ENCODE measurements at regions not wholly inside any gene's neighbourhood (a gene's known extent, or its start where the extent isn't known, plus 50 kb on each side); places are given as distances from the start of the nearest gene placed in this dataset.

DNA sequence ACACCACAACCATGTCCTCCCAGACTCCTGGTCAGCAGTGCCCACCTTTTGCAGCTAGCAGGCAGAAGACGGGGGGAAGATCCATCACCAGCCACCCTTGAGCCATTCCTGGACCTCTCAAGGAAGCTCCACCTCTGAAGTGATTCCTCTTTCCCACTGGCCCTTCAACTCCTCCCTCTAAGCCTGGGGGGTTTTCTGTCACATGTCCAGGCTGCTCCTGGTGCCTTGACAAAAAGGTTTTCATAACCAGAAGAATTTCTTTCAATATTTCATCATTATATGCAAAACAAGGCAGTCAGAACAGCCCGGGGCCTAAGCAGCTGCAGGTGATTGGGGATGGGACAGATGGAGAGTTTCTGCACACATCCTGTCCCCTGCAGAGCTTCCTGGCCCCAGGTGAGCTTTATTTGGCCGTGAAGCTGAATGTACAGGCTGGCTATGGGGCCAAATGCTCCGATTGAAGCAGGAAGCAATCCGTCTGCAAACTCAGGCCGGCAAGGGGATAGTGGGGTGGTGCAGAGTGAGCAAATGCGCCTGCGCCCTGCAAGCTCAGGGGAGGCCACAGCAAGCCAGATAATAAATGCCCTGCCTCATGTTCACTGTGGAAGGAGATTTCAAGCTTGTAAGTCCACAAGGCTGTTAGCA is 173.5 kb downstream of the C5orf15 start:
- Mint-ChIP-seq H3K4me1 (ENCODE audit: low read depth) (peaks cover 7% of the 10 kb centered on the region), H3K27me3 (peaks cover 25% of the 10 kb centered on the region), H3K9me3 (ENCODE audit: low read depth) (no peaks in the 10 kb centered on the region), H3K4me3 (ENCODE audit: low read depth) (no peak overlapping the region), H3K36me3 (ENCODE audit: insufficient read depth) (no peaks in the 10 kb centered on the region), H3K27ac (no peak overlapping the region)
- TF ChIP-seq, protein P1, sequence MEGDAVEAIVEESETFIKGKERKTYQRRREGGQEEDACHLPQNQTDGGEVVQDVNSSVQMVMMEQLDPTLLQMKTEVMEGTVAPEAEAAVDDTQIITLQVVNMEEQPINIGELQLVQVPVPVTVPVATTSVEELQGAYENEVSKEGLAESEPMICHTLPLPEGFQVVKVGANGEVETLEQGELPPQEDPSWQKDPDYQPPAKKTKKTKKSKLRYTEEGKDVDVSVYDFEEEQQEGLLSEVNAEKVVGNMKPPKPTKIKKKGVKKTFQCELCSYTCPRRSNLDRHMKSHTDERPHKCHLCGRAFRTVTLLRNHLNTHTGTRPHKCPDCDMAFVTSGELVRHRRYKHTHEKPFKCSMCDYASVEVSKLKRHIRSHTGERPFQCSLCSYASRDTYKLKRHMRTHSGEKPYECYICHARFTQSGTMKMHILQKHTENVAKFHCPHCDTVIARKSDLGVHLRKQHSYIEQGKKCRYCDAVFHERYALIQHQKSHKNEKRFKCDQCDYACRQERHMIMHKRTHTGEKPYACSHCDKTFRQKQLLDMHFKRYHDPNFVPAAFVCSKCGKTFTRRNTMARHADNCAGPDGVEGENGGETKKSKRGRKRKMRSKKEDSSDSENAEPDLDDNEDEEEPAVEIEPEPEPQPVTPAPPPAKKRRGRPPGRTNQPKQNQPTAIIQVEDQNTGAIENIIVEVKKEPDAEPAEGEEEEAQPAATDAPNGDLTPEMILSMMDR (IDR thresholded peaks at IDR 0.05; ENCODE audit: unreplicated experiment), result no peak
- DNase-seq (ENCODE audit: low spot score, unreplicated experiment), result no peak

DNA sequence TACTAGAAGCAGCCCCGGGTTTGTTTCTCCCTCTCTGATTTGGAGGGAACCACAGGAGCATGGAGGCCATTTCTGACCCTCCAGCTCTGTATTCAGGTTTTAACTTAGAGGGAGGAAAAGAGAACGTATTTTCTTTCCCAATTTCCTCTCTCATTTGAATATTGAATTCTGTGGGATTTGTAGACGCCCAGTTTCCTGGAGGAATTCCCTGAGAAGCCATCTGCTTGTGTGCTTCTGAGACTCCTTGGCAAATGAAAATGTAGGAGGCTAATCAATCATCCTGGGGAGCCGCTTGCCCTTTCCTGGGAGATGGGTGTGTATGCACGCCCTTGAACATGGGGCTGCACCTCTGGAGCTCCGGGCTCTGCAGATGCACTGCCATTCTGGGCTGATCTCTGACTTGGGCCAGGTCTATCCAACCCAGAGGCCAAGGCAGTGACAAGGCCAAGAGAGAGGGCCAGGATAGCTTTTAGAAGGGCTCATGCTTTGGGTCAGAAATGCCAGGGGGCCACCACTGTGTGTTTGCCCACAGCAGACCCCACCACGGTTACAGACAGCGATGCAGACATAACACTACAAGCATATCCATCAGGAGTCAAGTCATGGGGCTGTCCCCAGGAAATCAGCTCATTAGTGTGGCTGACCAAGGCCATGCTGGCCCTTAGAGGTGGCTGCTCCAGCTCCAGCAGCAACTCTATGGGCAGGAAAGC is 174.5 kb downstream of the C5orf15 start:
- no peak overlapping the region for H3K4me3 Mint-ChIP-seq (ENCODE audit: low read depth)
- TF ChIP-seq, protein P1 (IDR thresholded peaks at IDR 0.05; ENCODE audit: unreplicated experiment), result no peak
- no peaks in the 10 kb centered on the region for H3K9me3 Mint-ChIP-seq (ENCODE audit: low read depth)
- peaks cover 26% of the 10 kb centered on the region for H3K27me3 Mint-ChIP-seq
- no peak overlapping the region for H3K27ac Mint-ChIP-seq
- H3K36me3 Mint-ChIP-seq (ENCODE audit: insufficient read depth), result no peaks in the 10 kb centered on the region
- DNase-seq (ENCODE audit: low spot score, unreplicated experiment), result no peak
- H3K4me1 Mint-ChIP-seq (ENCODE audit: low read depth), result peaks cover 7% of the 10 kb centered on the region

DNA sequence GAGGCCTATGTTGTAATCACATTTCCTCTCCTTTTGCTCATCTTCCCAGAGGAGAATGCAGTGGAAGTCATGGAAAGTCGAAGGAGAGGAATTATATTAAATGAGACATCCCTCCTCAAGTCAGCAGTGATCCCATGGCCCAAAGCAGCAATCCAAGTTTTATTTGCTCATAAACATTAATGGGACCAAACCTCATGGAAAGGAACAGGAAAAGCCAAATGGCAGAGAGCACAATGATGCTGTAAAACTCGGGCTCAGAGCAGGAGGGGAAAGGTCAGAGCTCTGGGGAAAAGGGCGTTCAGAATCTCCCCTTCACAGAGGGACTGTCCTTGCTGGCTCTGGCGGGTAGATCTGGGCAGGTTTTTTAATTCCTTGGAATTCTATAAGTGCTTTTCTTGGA is 175.8 kb downstream of the C5orf15 start:
- no peak for DNase-seq (ENCODE audit: low spot score, unreplicated experiment)
- peaks cover 5% of the 10 kb centered on the region for H3K4me1 Mint-ChIP-seq (ENCODE audit: low read depth)

DNA sequence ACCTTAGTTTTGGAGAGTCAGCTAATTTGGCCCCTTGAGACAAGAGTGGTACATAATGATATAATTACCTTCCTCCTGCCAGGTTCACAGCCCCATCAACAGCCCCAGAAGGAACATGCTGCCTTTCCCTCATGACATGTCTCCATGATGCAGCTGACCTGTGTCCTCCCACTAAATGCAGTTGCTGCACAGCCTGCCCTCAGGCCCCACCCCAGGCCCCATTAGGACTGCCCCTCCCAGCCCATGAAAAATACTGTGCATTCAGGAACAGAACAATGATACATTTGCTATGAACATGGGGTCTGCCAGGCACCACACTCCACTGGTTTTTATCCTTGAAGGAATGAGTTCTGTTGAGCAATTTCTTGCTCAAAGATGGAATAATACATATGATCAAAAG is 176.4 kb downstream of the C5orf15 start:
- Mint-ChIP-seq H3K27me3 (peaks cover 28% of the 10 kb centered on the region), H3K4me1 (ENCODE audit: low read depth) (peaks cover 1% of the 10 kb centered on the region), H3K9me3 (ENCODE audit: low read depth) (no peaks in the 10 kb centered on the region), H3K36me3 (ENCODE audit: insufficient read depth) (no peaks in the 10 kb centered on the region), H3K4me3 (ENCODE audit: low read depth) (no peak overlapping the region), H3K27ac (no peak overlapping the region)
- TF ChIP-seq, protein P1 (IDR thresholded peaks at IDR 0.05; ENCODE audit: unreplicated experiment), result no peak
- DNase-seq (ENCODE audit: low spot score, unreplicated experiment), result no peak

More for the DNA sequence above, 175.8 kb downstream of the C5orf15 start:
- H3K4me3 Mint-ChIP-seq (ENCODE audit: low read depth), result no peak overlapping the region
- no peak overlapping the region for H3K27ac Mint-ChIP-seq
- no peaks in the 10 kb centered on the region for H3K9me3 Mint-ChIP-seq (ENCODE audit: low read depth)
- TF ChIP-seq, protein P1 (IDR thresholded peaks at IDR 0.05; ENCODE audit: unreplicated experiment), result no peak
- H3K36me3 Mint-ChIP-seq (ENCODE audit: insufficient read depth), result no peaks in the 10 kb centered on the region
- peaks cover 28% of the 10 kb centered on the region for H3K27me3 Mint-ChIP-seq

DNA sequence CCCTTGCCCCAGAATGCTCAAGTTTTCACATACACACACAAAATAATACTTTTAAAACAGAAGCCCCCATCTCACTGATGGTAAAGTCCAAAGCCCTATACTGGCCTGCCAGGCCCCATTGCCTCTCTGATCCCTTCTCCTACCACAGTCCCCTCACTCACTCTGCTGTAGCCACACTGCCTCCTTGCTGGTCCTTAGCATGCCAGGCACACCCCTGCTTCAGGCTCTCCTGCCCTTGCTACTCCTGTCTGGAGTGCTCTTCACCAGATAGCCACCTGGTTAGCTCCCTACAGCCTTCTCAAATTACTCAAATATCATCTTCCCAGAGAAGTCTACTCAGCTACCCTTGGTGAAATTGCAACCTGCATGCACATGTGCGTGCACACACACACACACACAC is 177.5 kb downstream of the C5orf15 start:
- Mint-ChIP-seq H3K4me3 (ENCODE audit: low read depth) (no peak overlapping the region), H3K9me3 (ENCODE audit: low read depth) (no peaks in the 10 kb centered on the region), H3K36me3 (ENCODE audit: insufficient read depth) (no peaks in the 10 kb centered on the region), H3K27ac (no peak overlapping the region), H3K4me1 (ENCODE audit: low read depth) (no peaks in the 10 kb centered on the region), H3K27me3 (peaks cover 31% of the 10 kb centered on the region)
- DNase-seq (ENCODE audit: low spot score, unreplicated experiment), result no peak
- TF ChIP-seq, protein P1 (IDR thresholded peaks at IDR 0.05; ENCODE audit: unreplicated experiment), result no peak

Data from progenitor cell of endocrine pancreas (in vitro differentiated cells).